ENCODE measurements at regions not wholly inside any gene's neighbourhood (a gene's known extent, or its start where the extent isn't known, plus 50 kb on each side); places are given as distances from the start of the nearest gene placed in this dataset.

DNA sequence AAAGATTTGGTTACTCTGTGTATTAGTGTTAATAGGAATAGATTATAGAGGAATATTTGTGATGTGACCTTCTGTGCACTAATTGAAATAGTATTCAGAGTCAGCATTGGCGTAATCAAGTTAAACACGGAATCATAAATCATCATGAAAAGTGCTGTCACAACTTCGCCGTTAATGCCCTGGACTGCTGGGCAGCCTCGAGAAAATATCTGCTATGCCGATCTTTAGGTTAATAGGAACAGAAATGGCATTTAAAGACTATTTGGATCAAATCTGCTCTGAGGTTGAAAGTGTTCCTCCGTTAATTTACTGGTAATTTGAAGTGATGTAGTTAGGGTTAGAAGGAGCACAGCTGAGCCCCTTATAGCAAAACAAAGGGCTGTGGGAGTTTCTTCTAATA lies 219.0 kb downstream of the MZT1 start:
- Mint-ChIP-seq H3K4me1 (ENCODE audit: low read depth) (no peaks in the 10 kb centered on the region), H3K36me3 (no peaks in the 10 kb centered on the region), H3K27ac (no peak overlapping the region), H3K4me3 (no peak overlapping the region), H3K9me3 (no peaks in the 10 kb centered on the region), H3K27me3 (no peaks in the 10 kb centered on the region)
- CTCF ChIA-PET = no interaction called here
- intact Hi-C loops (cut with micrococcal nuclease) = no loop called here
- POLR2A ChIA-PET = no interaction called here
- no peak for DNase-seq

DNA sequence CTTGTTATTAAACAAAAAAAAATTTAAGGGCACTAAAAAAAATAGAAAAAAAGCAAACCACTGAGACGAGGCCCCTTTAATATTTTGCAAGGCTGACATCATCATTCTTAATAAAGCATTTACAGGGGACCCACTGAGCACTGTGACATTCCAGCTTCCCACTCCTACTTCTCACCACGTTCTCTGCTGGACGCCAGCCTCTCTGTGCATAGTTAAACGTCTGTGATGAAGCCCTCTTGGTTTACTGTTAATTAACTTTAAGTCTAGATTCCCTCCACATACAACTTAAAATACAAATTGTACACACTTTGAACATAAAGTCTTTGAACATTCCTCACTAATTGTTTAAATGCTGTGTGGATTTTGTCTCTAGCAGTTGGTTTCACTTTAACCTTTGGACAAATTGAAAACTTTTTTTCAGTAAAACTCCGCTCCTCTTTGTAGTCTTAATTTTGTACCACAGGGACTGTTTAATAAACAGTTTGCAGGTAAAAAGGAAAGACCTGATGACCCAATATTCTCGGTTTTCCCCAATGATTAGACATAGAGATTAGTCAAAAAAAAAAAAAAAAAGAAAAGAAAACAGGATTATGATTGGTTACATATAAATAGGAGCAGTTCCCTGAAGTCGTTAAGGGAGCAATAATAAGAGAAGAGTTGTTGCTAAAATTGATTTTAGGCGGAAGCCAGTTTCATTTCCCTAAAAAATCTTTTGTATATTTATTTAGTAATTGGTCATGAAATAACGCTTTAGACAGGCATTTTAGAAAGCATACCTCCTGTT lies 219.8 kb downstream of the MZT1 start:
- Mint-ChIP-seq H3K27me3 (no peaks in the 10 kb centered on the region), H3K4me1 (ENCODE audit: low read depth) (no peaks in the 10 kb centered on the region), H3K4me3 (no peak overlapping the region), H3K9me3 (no peaks in the 10 kb centered on the region), H3K36me3 (no peaks in the 10 kb centered on the region), H3K27ac (no peak overlapping the region)
- CTCF ChIA-PET = no interaction called here
- no peak for DNase-seq
- POLR2A ChIA-PET = no interaction called here
- intact Hi-C loops (cut with micrococcal nuclease) = no loop called here

DNA sequence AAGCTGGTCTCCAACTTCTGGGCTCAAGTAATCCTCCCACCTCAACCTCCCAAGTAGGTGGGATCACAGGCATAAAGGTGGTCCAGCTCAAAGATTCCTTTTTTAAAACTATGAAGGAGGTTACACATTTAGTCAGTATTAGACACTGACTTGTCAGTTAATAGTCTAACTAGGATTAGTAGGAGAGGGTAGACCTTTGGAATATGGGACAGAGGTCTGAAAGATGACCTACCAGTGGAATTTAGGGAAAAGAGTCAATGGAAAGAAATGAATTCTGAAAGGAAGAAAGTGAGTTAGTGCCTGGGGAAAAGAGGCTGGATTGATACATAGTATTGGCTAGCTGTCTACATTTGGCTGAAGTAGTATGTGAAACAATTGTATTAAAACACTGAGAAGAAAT lies 220.7 kb downstream of the MZT1 start:
- H3K27me3 Mint-ChIP-seq = no peaks in the 10 kb centered on the region
- H3K4me3 Mint-ChIP-seq = no peak overlapping the region
- H3K4me1 Mint-ChIP-seq (ENCODE audit: low read depth) = no peaks in the 10 kb centered on the region
- H3K9me3 Mint-ChIP-seq = no peaks in the 10 kb centered on the region
- H3K27ac Mint-ChIP-seq = no peak overlapping the region
- POLR2A ChIA-PET = no interaction called here
- no peaks in the 10 kb centered on the region for H3K36me3 Mint-ChIP-seq
- DNase-seq = no peak
- CTCF ChIA-PET = no interaction called here
- intact Hi-C loops (cut with micrococcal nuclease) = no loop called here

DNA sequence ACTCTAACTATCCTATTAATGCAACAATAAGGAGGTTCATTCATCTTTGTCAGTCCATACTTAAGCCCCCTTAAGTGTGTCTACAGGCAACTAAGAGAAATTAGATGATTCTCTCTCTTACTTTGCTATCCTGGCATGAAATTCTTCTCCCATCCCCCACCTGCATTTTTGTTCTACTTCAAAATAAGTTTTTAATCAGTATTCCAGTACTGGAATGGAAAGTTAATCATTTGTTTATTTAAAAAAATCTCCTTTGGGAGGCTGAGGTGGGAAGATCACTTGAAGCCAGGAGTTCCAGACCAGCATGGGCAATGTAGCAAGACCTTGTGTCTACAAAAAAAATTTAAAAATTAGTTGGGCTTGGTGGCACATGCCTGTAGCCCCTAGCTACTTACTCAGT lies 222.1 kb downstream of the MZT1 start:
- Mint-ChIP-seq H3K36me3 (no peaks in the 10 kb centered on the region), H3K4me3 (no peak overlapping the region), H3K4me1 (ENCODE audit: low read depth) (no peaks in the 10 kb centered on the region), H3K9me3 (no peaks in the 10 kb centered on the region), H3K27me3 (no peaks in the 10 kb centered on the region), H3K27ac (no peak overlapping the region)
- POLR2A ChIA-PET = no interaction called here
- intact Hi-C loops (cut with micrococcal nuclease) = no loop called here
- CTCF ChIA-PET = no interaction called here
- no peak for DNase-seq

DNA sequence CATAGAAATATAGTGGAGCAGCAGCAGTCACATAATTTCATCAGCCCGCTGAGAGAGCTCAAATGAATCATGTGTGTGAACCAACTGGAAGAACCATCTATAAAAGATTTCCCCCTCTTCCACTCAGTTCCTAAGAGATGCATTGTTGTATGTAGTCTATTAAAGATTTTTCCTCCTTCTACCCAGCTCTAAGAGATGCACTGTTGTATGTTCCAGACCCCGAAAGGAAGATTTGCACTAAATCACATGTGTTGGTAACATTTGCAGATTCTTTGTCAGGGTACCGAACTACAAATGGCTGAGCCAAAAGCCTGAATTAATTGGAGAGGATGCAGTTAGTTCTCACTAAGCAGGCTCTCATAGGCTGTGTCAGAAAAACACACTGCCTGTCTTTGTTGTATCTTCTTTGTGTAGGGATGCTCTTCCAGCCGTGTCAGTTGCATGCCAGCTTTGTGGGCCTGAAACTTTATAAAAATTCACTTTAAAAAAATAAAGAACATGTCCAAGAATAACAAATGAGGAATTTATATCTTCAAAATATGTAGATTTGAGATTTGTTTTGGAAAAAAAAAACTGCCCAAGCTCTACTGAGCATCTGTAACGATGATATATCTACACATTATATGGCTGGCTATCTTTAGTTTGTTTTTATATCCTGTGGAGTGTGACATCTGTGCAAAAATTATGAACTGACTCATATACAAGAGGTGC lies 223.1 kb downstream of the MZT1 start:
- no peaks in the 10 kb centered on the region for H3K4me1 Mint-ChIP-seq (ENCODE audit: low read depth)
- DNase-seq = no peak
- no peaks in the 10 kb centered on the region for H3K27me3 Mint-ChIP-seq
- no peaks in the 10 kb centered on the region for H3K9me3 Mint-ChIP-seq
- CTCF ChIA-PET = interaction anchor here (0.6 kb wide), 1 partner anchor 91 kb away, joined by 3 read pairs; no protein-coding TSS in a partner anchor
- no peaks in the 10 kb centered on the region for H3K36me3 Mint-ChIP-seq
- no peak overlapping the region for H3K27ac Mint-ChIP-seq
- POLR2A ChIA-PET = no interaction called here
- intact Hi-C loops (cut with micrococcal nuclease) = no loop called here
- no peak overlapping the region for H3K4me3 Mint-ChIP-seq

DNA sequence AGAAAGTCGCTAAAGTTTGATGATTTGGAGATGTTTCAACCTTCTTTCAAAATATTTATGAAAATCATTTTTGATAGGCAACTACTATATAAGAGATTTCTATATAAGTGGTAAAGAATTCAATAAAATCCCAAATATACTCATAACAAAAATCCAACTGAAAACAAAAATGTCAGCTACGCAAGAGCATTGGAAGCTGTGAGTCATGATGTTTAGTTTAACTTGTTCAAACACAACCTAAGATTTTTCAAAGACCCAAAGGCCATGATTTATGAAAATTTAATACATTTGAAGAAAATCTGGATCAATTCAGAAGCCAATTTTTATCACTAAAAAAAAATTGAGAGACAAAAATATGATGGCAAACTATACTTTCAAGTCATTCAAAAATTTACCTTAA lies 226.6 kb downstream of the MZT1 start:
- ChIA-PET CTCF (no interaction called here), POLR2A (no interaction called here)
- Mint-ChIP-seq H3K4me1 (ENCODE audit: low read depth) (no peaks in the 10 kb centered on the region), H3K27ac (no peak overlapping the region), H3K36me3 (no peaks in the 10 kb centered on the region), H3K4me3 (no peak overlapping the region), H3K27me3 (no peaks in the 10 kb centered on the region), H3K9me3 (no peaks in the 10 kb centered on the region)
- intact Hi-C loops (cut with micrococcal nuclease) = no loop called here
- no peak for DNase-seq

DNA sequence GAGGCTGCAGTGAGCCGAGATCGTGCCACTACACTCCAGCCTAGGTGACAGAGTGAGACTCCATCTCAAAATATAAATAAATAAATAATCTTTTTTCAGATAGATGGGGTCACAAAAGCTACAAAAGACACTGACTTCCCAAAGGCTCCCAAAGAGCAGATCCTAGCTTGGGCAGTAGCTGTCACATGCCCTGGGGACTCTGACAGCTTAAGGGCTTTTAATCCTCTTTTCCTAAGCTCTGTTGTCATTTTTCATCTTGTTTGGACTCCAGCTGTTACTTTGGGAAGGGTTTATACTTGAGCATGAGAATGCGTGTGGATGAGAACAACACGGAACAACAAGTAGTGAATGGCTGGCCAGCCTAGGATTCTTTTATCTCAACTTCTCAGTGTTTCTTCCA lies 231.7 kb downstream of the MZT1 start:
- Mint-ChIP-seq H3K4me3 (no peak overlapping the region), H3K36me3 (no peaks in the 10 kb centered on the region), H3K9me3 (no peaks in the 10 kb centered on the region), H3K27me3 (no peaks in the 10 kb centered on the region), H3K27ac (no peak overlapping the region), H3K4me1 (ENCODE audit: low read depth) (no peaks in the 10 kb centered on the region)
- intact Hi-C loops (cut with micrococcal nuclease) = no loop called here
- DNase-seq = no peak
- ChIA-PET CTCF (no interaction called here), POLR2A (no interaction called here)

DNA sequence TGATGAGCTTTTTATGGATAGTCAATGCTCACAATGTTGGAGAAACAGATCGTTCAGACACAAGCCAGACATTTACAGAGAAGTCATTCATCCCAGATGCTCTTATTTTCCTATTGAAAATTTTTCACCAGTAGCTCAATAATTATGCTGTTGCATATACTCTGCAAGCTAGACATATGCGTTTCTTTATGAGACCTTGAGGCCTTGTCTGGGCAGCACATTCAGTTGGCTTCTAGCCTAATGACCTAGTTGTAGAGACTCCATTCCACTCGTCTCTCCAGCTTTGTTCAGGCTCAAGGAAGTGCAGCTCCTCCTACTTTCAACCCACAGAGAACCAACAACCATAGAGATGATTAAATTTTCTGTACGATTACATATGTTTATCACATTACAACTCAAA lies 237.7 kb downstream of the MZT1 start:
- intact Hi-C loops (cut with micrococcal nuclease) = no loop called here
- Mint-ChIP-seq H3K4me3 (no peak overlapping the region), H3K27ac (no peak overlapping the region), H3K4me1 (ENCODE audit: low read depth) (no peaks in the 10 kb centered on the region), H3K36me3 (no peaks in the 10 kb centered on the region), H3K27me3 (peaks cover 2% of the 10 kb centered on the region), H3K9me3 (no peaks in the 10 kb centered on the region)
- DNase-seq = no peak
- POLR2A ChIA-PET = no interaction called here
- CTCF ChIA-PET = no interaction called here

DNA sequence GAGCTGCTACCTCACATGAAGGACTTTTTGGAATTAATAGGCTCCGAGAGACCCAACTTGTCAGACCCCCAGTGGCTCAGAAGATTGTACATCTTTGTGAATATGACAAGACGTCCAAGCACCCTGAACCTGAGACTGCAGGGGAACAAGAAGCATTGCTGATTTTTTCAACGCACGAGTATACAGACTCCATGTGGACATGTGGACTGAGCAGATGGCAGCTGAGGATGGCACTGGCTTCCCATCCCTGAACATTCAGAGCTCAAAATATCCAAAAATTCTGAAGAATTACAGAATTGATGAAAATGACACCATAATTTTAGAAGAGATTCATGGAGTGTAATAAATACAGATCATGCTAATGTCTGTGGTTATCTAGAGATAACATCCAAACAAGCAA lies 254.1 kb downstream of the MZT1 start:
- Mint-ChIP-seq H3K4me1 (ENCODE audit: low read depth) (no peaks in the 10 kb centered on the region), H3K27me3 (no peaks in the 10 kb centered on the region), H3K27ac (no peak overlapping the region), H3K4me3 (no peak overlapping the region), H3K9me3 (peaks cover 2% of the 10 kb centered on the region), H3K36me3 (no peaks in the 10 kb centered on the region)
- intact Hi-C loops (cut with micrococcal nuclease) = no loop called here
- ChIA-PET CTCF (no interaction called here), POLR2A (no interaction called here)
- DNase-seq = no peak

DNA sequence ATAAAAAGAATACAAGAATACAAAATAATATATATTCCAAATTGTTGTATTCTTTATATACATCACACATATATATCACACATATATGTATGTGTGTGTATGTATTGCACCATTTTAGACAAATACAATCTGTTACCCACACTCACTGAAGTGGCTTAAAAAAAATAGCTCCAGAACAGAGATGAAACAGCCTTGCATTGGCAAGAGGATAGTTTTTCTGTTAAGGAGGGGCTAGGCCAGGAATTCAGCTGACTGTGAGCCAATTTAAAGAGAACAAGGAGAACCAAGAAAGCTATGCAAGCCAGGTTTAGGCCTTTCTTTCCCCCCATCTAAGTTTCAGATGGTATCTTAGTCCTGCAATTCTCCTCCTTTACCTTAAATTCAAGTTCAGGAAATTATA lies 257.5 kb downstream of the MZT1 start:
- CTCF ChIA-PET = no interaction called here
- H3K4me1 Mint-ChIP-seq (ENCODE audit: low read depth) = no peaks in the 10 kb centered on the region
- POLR2A ChIA-PET = no interaction called here
- H3K9me3 Mint-ChIP-seq = no peaks in the 10 kb centered on the region
- no peak overlapping the region for H3K27ac Mint-ChIP-seq
- H3K36me3 Mint-ChIP-seq = no peaks in the 10 kb centered on the region
- H3K4me3 Mint-ChIP-seq = no peak overlapping the region
- no peaks in the 10 kb centered on the region for H3K27me3 Mint-ChIP-seq
- no peak for DNase-seq
- intact Hi-C loops (cut with micrococcal nuclease) = no loop called here

DNA sequence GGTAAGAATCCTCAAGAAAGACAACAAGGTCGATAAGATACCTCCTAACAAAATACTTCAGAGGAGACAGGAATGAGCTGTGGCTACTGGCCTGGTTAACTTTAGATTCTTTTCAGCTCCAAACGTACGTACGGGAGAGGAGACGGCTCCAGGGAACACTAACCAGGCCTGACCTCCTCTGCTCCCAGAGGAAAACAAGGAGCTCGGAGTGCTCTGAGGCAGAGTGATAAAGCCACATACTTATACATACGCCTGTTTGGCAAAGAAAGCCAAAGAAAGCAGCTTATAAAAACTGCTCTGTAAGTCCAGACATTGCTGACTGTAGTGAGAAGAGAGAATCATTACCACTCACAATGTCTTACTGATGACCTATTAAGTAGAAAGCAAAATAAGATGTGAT lies 263.9 kb downstream of the MZT1 start:
- H3K27ac Mint-ChIP-seq = no peak overlapping the region
- no peaks in the 10 kb centered on the region for H3K9me3 Mint-ChIP-seq
- DNase-seq = no peak
- CTCF ChIA-PET = no interaction called here
- no peaks in the 10 kb centered on the region for H3K36me3 Mint-ChIP-seq
- no peaks in the 10 kb centered on the region for H3K27me3 Mint-ChIP-seq
- no peak overlapping the region for H3K4me3 Mint-ChIP-seq
- H3K4me1 Mint-ChIP-seq (ENCODE audit: low read depth) = no peaks in the 10 kb centered on the region
- intact Hi-C loops (cut with micrococcal nuclease) = no loop called here
- POLR2A ChIA-PET = no interaction called here

DNA sequence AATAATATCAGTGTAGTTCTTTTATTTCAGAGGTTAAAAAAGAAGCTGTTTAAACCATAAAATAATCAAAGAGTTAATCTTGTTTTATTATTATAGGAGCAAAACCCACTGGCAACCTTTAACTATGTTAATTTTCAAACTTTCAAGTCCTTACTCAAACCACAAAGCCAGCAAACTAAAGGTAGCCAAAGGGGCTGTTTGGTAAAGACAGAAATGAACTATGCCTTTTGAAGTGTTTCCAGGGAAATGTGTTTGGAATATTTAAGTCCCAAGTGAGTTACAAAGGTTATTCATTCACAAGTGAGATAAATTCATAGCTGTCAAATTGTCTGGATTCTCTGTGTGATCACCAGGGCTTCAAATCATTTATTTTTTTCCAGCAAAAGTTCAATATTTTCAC lies 264.7 kb downstream of the MZT1 start:
- no peaks in the 10 kb centered on the region for H3K27me3 Mint-ChIP-seq
- CTCF ChIA-PET = interaction anchor here (1.0 kb wide), 1 partner anchor 104 kb away, joined by 4 read pairs; no protein-coding TSS in a partner anchor
- H3K4me3 Mint-ChIP-seq = no peak overlapping the region
- intact Hi-C loops (cut with micrococcal nuclease) = no loop called here
- no peaks in the 10 kb centered on the region for H3K4me1 Mint-ChIP-seq (ENCODE audit: low read depth)
- no peaks in the 10 kb centered on the region for H3K36me3 Mint-ChIP-seq
- DNase-seq = no peak
- no peaks in the 10 kb centered on the region for H3K9me3 Mint-ChIP-seq
- no peak overlapping the region for H3K27ac Mint-ChIP-seq
- POLR2A ChIA-PET = no interaction called here

DNA sequence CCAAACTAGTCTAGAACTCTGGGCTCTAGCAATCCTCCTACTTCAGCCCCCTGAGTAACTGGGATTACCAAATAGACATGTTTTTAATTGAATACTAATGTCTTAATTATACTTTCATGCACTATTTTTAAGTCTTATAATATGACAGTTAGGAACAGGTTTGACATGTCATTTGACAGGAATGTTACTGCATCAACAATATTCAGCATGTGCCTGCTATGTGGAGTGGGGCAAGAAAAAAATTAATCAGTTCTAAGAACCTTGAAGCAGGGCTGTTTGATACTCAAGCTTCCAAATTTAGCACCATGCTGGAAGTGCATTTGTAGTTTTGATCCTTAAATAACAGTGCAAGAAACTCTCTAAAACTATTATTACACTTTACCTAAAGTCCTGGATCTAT lies 265.3 kb downstream of the MZT1 start:
- intact Hi-C loops (cut with micrococcal nuclease) = no loop called here
- no peak overlapping the region for H3K27ac Mint-ChIP-seq
- H3K27me3 Mint-ChIP-seq = no peaks in the 10 kb centered on the region
- ChIA-PET CTCF (interaction anchor here (1.0 kb wide), 1 partner anchor 104 kb away, joined by 4 read pairs; no protein-coding TSS in a partner anchor), POLR2A (no interaction called here)
- H3K9me3 Mint-ChIP-seq = no peaks in the 10 kb centered on the region
- H3K4me3 Mint-ChIP-seq = no peak overlapping the region
- no peaks in the 10 kb centered on the region for H3K36me3 Mint-ChIP-seq
- no peaks in the 10 kb centered on the region for H3K4me1 Mint-ChIP-seq (ENCODE audit: low read depth)
- DNase-seq = no peak

All from activated CD4-positive, alpha-beta memory T cell treated with anti-CD3 and anti-CD28 coated beads for 36 hours (primary cell).